ENCODE measurements at regions not wholly inside any gene's neighbourhood (a gene's known extent, or its start where the extent isn't known, plus 50 kb on each side); places are given as distances from the start of the nearest gene placed in this dataset.

DNA sequence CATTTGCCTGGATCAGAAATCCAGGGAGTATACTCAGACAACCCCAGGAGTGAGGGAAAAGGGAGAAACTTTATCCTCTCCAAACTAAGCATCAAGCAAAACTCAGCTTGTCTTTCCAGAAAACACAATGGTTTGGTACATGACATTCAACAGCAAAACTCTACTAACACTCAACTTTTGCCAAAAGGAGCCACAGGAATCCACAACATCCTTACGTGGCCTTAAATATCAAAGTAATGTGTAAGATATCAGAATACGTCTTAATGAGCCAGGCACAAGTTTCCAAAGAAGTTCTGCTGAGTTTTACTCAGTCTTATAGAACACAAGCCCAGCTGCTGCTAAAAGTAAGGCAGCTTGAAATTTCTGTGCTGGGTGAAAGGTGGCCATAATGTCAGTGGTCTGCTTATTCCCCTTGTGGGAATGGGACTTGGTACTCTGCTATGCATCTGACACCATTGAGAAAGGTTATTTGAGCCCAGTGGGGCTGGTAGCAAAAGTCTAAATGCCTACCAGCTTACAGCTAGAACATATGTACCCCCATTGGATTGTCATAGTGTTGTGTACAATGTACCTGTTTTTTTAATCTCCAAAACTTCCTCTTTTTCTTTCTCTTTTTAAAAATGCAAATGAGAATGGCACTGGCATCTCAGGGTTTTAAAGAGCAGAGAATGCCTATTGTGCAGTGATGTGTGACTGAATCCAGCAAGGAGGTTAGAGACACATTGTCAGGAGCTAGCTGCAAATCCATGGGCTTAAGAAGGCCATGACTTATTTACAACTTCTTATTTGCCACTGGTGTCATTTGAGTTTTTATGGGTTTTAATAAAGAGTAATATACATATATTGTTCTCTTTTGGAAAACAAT lies 62.0 kb upstream of the ST6GALNAC3 start:
- H2AFZ ChIP-seq (ENCODE audit: insufficient read depth, low read depth, low read length, poor library complexity, severe bottlenecking), result no peak overlapping the region
- no peaks in the 10 kb centered on the region for H3K27me3 ChIP-seq (ENCODE audit: control insufficient read depth in 2 of 2, insufficient read depth in 2 of 2, low read length in 2 of 2)
- Mint-ChIP-seq H3K36me3 (no peaks in the 10 kb centered on the region), H3K9me3 (peaks cover 0 to 7% (median 2%) of the 10 kb centered on the region in 7 donors), H3K27ac (no peak overlapping the region), H3K4me3 (no peak overlapping the region), H3K4me1 (no peaks in the 10 kb centered on the region), H3K27me3 (ENCODE audit: low read depth in 3 of 3) (peaks cover 0 to 2% (median 0%) of the 10 kb centered on the region in 3 donors)
- no peak overlapping the region for H3K4me3 ChIP-seq (replicated peaks in 1 of 3; ENCODE audit: low read depth in 2 of 3, low read length in 3 of 3)
- TF ChIP-seq, protein P1, sequence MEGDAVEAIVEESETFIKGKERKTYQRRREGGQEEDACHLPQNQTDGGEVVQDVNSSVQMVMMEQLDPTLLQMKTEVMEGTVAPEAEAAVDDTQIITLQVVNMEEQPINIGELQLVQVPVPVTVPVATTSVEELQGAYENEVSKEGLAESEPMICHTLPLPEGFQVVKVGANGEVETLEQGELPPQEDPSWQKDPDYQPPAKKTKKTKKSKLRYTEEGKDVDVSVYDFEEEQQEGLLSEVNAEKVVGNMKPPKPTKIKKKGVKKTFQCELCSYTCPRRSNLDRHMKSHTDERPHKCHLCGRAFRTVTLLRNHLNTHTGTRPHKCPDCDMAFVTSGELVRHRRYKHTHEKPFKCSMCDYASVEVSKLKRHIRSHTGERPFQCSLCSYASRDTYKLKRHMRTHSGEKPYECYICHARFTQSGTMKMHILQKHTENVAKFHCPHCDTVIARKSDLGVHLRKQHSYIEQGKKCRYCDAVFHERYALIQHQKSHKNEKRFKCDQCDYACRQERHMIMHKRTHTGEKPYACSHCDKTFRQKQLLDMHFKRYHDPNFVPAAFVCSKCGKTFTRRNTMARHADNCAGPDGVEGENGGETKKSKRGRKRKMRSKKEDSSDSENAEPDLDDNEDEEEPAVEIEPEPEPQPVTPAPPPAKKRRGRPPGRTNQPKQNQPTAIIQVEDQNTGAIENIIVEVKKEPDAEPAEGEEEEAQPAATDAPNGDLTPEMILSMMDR (IDR thresholded peaks at IDR 0.05), result no peak
- H3K36me3 ChIP-seq (replicated peaks in 1 of 2; ENCODE audit: control insufficient read depth in 1 of 2, insufficient read depth in 2 of 2, low read length in 2 of 2), result no peaks in the 10 kb centered on the region
- H4K20me1 ChIP-seq (ENCODE audit: insufficient read depth, low read length), result no peaks in the 10 kb centered on the region
- H3K9me3 ChIP-seq (replicated peaks in 1 of 2; ENCODE audit: control insufficient read depth in 1 of 2, insufficient read depth in 1 of 2, low read length in 2 of 2), result no peaks in the 10 kb centered on the region
- DNase-seq, result no peak
- 100% methylated on average over 1 of the region's 2 CpGs for WGBS (ENCODE audit: insufficient coverage)
- H3K79me2 ChIP-seq (ENCODE audit: insufficient read depth, low read length), result no peaks in the 10 kb centered on the region
- H3K27ac ChIP-seq (ENCODE audit: low read depth in 1 of 2, low read length in 2 of 2), result no peak overlapping the region
- no peak overlapping the region for H3K9ac ChIP-seq (ENCODE audit: insufficient read depth, low read length, poor library complexity, severe bottlenecking)
- H3K4me1 ChIP-seq (ENCODE audit: control insufficient read depth in 1 of 2, insufficient read depth in 2 of 2, low read length in 2 of 2), result no peaks in the 10 kb centered on the region
- intact Hi-C loops (cut with micrococcal nuclease), result no loop called here
- H3K4me2 ChIP-seq (replicated peaks; ENCODE audit: extremely low read depth, low read length, poor library complexity, severe bottlenecking), result no peak overlapping the region

DNA sequence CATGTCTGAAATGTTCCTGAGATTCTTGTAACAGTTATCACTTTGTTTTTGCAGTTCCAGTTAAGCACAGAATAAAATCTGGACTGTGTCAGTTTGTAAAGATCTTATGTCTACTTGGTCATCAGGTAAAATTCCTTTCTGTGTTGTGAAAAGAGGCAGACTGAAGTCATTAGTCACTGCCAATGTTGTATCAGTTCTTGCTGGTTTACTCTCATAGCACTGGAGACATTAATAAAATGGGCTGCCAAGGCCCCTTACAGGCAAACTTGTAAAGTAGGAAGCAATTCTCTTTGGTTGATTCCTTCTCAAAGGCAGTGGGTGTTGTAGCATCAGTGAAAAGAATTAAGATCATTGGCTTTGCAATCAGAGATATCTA lies 61.4 kb upstream of the ST6GALNAC3 start:
- DNase-seq, result no peak
- Mint-ChIP-seq H3K4me3 (no peak overlapping the region), H3K4me1 (no peaks in the 10 kb centered on the region), H3K9me3 (peaks cover 0 to 5% (median 2%) of the 10 kb centered on the region in 7 donors), H3K36me3 (no peaks in the 10 kb centered on the region), H3K27ac (no peak overlapping the region), H3K27me3 (ENCODE audit: low read depth in 3 of 3) (peaks cover 0 to 2% (median 0%) of the 10 kb centered on the region in 3 donors)
- intact Hi-C loops (cut with micrococcal nuclease), result no loop called here
- Histone ChIP-seq H3K9me3 (replicated peaks in 1 of 2; ENCODE audit: control insufficient read depth in 1 of 2, insufficient read depth in 1 of 2, low read length in 2 of 2) (no peaks in the 10 kb centered on the region), H3K27ac (ENCODE audit: low read depth in 1 of 2, low read length in 2 of 2) (no peak overlapping the region), H3K36me3 (replicated peaks in 1 of 2; ENCODE audit: control insufficient read depth in 1 of 2, insufficient read depth in 2 of 2, low read length in 2 of 2) (no peaks in the 10 kb centered on the region), H3K4me3 (replicated peaks in 1 of 3; ENCODE audit: low read depth in 2 of 3, low read length in 3 of 3) (no peak overlapping the region), H3K4me1 (ENCODE audit: control insufficient read depth in 1 of 2, insufficient read depth in 2 of 2, low read length in 2 of 2) (no peaks in the 10 kb centered on the region), H2AFZ (ENCODE audit: insufficient read depth, low read depth, low read length, poor library complexity, severe bottlenecking) (no peak overlapping the region), H3K9ac (ENCODE audit: insufficient read depth, low read length, poor library complexity, severe bottlenecking) (no peak overlapping the region), H3K79me2 (ENCODE audit: insufficient read depth, low read length) (no peaks in the 10 kb centered on the region), H3K27me3 (ENCODE audit: control insufficient read depth in 2 of 2, insufficient read depth in 2 of 2, low read length in 2 of 2) (no peaks in the 10 kb centered on the region), H3K4me2 (replicated peaks; ENCODE audit: extremely low read depth, low read length, poor library complexity, severe bottlenecking) (no peak overlapping the region), H4K20me1 (ENCODE audit: insufficient read depth, low read length) (no peaks in the 10 kb centered on the region)
- TF ChIP-seq, protein P1 (IDR thresholded peaks at IDR 0.05), result no peak

Data from CD14-positive monocyte (primary cell).